GM21723 (cell line): ENCODE measurements at regions not wholly inside any gene's neighbourhood (a gene's known extent, or its start where the extent isn't known, plus 50 kb on each side); places are given as distances from the start of the nearest gene placed in this dataset.
"Not testable (repeated sequence)": the region's sequence is repeated elsewhere in the genome, so short reads cannot be mapped to it uniquely, and the experiment has no call there.

Source experiments
- ATAC-seq: cut with Tn5 transposase; IDR thresholded peaks from one replicate; pipeline ENCODE4 v1.9.1; 2021; ENCODE audit warnings: mild to moderate bottlenecking, moderate library complexity; ENCODE audit not compliant: unreplicated experiment

DNA sequence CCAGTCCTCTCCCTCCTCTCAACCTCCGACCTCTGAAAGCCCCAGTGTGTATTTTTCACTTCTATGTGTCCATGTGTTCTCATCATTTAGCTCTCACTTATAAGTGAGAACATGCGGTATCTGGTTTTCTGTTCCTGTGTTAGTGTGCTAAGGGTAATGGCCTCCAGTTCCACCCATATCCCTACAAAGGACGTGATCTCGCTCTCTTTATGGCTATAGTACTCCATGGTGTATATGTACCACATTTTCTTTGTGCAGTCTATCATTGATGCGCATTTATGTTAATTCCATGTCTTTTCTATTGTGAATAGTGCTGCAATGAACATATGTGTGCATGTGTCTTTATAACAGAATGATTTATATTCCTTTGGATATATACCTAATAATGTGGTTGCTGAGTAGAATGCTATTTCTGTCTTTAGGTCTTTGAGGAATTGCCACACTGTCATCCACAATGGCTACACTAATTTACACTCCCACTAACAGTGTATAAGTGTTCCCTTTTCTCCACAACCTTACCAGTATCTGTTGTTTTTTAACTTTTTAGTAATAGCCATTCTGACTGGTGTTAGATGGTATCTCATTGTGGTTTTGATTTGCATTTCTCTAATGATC lies 749.3 kb upstream of the ARRDC3 start:
- not testable (repeated sequence) for ATAC-seq

DNA sequence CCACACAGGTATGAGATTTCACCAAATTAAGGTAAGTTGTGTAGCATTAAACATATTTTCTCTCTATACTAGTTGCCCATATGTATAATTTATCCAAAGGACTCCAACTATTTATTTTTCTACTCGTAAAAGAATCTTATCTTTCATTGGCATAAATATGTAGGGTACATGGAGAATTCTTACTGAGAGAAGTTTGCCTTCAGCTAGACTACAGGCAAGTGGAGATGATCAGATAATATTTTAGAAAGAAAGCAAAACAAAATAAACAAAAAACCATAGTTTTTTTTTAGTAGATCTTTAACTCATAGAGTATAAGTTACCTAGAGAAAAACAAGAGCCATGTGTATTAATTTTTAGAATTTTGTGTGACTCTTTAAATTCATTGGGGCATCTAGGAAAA lies 743.1 kb upstream of the ARRDC3 start:
- no peak for ATAC-seq

DNA sequence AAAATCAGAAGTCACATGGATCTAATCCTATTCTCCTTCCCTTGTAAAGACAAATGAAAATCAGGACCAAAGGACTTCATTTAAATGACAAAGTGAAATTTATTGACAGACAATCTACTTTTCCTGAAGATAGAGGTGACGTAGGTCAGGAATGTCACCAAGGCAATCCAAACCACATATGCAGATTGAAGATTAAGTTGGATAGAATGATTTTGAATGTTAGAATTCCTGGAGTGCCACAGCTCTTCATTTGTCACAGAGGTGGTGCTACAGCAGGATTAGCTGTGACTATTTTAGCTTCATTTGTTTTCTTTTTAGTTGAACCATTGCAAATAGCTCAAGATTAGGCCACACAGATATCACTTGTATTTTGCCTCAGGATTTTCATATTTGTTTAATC lies 736.0 kb upstream of the ARRDC3 start:
- no peak for ATAC-seq

DNA sequence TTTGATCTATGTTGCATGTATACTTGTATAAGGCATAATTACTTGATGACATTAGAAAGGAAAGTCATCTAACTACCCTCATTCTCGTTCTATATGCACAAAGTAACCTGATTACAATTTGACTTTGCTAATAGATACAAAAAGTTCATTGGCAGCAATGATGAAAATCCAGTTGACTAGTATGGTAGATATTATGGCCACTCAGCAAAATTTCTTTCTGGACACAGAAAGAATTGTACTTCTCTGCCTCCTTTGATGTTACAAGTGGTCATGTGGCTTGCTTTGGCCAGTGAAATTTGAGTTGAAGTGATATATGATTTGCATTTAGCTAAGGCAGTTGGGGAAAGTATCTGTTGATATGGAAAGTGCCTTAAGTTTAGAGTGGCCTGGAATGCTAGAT lies 723.7 kb upstream of the ARRDC3 start:
- ATAC-seq: no peak

DNA sequence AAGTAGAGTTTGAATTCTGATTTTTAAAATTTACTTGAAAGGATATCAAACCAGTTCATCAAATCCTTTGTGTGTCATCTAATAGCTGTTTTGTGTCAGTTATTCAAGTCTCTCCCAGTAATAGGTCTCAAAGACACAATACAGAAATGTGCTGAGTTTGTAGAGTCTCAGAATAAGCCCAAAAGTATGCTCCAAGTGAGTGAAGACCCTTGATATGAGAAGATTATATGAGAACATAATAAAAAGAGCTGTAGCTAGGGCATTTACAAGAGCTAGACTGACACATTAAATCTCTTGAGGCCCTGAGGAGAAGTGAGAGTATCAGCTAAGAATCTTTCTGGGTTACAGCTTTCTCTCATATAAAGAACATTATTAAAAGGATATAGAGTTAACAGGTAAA lies 721.0 kb upstream of the ARRDC3 start:
- ATAC-seq: no peak

DNA sequence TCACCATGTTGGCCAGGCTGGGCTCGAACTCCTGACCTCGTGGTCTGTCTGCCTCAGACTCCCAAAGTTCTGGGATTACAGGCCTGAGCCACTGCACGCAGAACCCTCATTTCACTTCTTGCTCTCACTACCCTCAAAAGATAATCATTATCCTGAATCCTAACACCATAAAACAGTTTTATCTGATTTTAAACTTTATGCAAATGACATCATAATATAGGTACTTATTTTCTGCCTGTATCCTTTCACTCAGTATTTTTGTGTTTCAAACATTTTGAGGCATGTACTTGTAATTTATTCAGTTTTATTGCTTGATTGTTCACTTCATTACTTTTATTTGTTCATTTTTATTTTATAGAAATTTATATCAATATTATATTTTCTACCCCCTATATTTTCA lies 719.2 kb upstream of the ARRDC3 start:
- ATAC-seq: no peak

DNA sequence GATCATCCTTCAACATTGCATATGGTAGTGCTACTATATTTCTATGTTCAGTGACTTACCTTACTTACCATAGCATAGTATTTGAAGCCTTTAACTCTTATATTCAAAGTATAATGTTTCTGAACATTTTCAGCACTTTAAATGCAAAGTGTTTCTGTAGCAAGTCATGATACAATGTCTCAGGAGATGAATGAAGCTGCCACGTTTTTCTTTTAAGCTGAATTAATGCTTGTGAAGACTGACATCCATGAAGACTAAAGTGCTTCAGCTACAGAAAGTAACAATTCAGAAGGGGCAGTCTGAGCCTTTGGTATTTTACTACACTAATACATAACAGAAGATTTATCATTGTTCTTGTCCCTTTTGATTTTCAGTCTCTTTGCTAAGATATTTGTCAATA lies 709.1 kb upstream of the ARRDC3 start:
- no peak for ATAC-seq

DNA sequence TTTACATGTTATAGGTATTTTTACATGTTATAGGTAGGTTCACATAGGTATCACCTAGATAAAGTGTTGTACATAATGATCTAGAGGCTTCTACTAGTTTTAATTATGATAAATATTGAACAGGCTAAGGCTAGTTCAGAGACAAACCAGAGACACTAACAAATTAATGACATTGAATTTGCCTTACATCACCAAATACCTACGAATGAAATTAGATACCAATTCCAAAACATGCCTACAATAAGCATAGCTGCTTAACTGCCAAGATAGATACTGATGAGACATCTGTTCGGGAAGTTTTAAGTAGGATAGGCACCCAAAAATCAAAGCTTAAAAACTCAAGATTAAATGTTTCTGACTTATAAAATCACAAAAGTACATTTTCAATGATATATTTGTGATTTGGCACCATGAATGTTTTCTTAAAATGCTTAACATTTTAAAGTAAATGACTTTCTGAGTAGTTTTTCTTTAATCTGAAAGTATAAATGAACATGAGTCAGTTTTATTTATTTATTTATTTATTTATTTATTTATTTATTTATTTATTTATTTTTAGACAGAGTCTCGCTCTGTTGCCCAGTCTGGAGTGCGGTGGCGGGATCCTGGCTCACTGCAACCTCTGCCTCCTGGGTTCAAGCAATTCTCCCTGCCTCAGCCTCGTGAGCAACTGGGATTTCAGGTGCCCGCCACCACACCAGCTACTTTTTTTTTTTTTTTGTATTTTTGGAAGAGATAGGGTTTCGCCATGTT lies 703.1 kb upstream of the ARRDC3 start:
- no peak for ATAC-seq

DNA sequence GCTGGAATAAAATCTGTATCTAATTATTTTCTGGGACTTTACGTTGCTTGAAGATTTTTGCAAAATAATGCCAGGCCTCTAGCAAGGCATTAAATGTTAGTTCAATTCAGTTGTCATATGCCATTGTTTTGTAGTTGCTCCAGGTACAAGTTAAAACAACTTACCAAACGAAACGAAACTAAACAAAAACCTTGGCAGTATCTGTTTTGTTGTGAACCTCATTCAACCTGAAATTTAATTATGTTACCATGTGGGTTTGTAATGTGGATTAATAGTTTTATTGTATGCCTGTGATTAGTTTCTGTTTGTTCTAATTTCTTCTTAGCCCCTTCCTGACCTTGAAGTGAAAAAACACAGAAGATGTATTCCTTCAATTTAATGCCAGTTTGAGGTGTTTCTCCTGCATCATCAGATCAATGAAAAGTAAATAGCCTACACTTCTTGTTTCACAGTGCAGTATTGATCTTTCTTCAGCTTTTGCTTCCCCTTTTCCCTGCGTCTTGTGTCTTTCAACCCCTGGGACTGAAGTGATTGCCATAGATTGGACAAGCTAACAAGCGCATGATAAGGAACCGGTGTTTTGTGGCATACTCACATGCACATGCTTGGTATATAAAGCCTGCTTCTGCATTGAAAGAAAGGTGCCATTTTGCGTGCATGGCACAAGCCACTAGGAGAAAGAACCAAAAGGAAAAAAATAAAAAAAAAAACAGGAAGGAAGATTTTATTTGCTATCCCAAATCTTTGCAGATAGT lies 699.0 kb upstream of the ARRDC3 start:
- no peak for ATAC-seq

DNA sequence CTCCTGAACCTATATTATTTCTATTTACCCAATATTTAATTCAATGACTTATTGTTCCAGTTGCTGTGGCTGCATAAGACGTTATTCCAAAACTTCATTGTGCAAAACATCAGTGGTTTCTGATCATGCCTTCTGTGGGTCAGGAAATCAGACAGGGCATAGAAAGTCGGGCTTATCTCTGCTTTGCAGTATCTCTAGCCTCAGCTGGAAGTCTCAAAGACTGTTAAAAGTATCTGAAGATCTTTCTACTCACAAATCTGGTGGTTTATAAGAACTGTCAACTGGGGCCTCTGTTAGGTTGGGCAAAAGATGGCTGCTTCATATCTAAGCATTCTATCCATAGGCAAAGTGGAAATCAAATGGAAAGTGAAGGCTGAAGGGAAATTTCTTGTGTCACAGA lies 687.7 kb upstream of the ARRDC3 start:
- no peak for ATAC-seq

DNA sequence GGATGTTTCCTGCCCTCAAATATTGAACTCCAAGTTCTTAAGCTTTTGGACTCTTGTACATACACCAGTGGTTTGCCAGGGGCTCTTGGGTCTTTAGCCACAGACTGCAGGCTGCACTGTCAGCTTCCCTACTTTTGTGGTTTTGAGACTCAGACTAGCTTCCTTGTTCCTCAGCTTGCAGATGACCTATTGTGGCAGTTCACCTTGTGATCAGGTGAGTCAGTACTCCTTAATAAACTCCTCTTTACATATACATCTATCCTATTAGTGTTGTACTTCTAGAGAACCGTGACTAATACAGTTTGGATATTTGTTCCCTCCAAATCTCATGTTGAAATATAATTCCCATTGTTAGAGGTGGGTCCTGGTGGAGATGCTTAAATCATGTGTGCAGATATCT lies 681.9 kb upstream of the ARRDC3 start:
- ATAC-seq: no peak

DNA sequence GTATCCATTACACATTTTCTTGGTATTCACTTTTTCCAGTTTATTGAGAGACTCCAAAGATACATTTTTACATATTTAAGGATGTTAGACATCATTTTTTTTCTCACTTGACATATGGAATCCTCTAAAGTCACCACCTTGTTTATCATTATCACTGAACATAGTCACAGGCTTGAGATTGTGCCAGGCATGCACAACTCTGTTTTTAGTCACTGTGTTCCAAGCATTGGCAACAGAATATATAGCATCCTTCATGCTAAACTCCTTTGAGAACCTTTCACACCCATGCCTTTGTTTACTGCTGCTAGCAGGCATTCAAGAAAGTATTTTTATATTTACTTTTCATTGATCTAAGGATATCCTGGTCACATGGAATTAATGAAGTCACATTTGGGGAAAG lies 668.6 kb upstream of the ARRDC3 start:
- ATAC-seq: no peak

DNA sequence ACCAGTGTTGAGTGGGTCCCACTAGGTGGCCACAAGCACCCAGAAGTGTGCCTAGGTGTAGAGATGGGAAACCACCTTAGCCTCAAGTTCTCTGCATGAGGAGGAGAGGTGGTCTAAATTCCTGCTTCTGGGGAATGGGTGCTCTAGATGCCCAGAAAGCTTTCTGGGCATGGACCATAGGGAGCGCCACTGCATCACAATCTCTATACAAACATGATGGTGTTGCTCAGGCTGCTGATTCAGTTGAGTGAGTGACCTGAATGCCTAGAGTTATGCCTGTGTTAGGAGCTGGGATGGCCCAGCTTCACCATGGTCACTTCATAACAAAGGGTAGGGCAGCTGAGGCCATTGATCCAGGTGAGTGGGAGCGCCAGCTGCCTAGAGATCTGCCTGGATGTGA lies 667.9 kb upstream of the ARRDC3 start:
- ATAC-seq: no peak

DNA sequence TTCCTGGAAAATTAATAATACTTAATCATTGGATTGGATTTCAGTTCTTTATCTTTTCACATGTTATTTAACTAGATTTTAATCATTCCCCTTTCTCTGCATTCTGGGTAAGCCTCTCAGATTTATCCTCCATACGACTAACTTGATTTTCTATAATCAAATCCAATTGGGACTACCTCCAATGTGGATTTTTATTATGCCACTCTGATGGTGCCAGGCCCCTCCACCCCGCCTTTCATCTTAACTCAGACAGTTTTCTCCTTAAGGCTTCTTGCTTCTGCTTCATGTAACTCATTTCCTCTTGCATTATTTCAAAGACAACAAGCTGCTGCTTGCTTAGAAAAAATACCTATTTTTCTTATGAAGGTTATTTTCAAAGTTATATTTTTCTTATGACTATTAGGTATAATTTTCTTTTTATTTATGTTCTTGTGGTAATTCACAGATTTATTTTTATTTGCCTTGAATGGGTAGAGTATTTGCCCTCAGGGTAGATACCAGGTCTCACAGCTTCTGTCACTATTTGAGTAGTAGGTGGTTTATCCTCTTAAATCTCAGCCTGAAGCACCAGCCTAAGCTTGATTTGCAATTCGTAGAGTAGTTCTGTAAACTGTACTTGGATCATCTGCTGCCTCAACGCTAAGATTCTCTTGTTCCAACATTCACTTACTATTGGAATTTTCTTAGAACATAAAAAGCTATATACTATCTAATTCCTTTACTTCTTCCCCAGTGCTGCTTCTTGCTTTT lies 659.0 kb upstream of the ARRDC3 start:
- ATAC-seq: no peak

DNA sequence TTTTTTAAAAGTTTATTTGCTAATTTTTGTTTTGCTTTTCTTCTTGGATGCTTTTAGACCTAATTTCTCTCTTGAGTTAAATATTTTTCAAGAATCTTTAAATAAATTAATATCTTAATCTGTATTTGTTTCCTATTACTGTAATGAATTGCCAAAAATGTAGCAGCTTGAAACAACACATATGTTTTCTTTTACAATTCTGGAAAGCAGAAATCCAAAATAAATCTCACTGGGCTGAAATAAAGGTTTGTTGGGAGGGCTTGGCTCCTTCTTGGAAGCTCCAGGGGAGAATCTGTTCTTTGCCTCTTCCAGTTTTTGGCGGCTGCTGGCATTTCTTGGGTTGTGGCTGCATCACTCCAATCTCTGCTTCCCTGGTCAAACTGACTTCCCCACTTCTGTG lies 658.1 kb upstream of the ARRDC3 start:
- no peak for ATAC-seq

DNA sequence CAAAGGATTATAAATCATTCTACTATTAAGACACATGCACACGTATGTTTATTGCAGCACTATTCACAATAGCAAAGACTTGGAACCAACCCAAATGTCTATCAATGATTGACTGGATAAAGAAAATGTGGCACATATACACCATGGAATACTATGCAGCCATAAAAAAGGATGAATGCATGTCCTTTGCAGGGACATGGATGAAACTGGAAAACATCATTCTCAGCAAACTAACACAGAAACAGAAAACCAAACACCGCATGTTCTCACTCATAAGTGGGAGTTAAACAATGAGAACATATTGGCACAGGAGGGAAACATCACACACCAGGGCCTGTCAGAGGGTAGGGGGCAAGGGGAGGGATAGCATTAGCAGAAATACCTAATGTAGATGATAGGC lies 646.7 kb upstream of the ARRDC3 start:
- not testable (repeated sequence) for ATAC-seq

DNA sequence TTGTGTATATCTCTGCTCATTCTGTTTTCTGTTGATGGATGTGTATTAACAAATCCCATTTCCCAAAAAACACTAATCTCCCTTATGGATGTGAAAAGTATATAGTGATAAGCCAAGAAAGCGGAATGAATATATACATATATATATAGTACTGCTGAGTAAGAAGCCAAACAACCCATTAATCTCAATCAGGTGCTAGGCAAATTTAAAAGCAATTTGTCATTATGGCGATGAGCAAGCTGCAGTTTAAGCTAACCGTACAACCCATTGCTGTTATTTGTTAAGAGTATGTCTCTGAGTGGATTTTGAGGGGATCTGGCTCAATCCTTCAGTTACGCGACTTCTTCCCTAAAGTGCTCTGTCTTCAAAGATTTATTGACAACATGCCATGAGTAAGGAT lies 640.4 kb upstream of the ARRDC3 start:
- no peak for ATAC-seq

DNA sequence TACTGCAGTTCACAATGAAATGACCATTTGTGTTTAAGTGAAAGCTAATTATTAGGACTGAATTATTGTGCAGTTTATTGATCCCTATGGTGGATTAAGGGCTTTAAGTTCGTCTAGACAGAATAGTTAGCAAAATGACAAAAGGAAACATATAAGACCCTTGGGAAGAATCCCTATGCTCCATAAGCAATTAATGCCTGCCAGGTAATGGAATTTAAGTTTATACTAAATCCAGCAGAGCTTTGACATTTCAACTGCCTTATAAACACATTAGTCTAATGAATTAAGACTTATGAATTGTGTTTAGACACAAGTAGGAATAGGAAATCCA lies 640.0 kb upstream of the ARRDC3 start:
- no peak for ATAC-seq

DNA sequence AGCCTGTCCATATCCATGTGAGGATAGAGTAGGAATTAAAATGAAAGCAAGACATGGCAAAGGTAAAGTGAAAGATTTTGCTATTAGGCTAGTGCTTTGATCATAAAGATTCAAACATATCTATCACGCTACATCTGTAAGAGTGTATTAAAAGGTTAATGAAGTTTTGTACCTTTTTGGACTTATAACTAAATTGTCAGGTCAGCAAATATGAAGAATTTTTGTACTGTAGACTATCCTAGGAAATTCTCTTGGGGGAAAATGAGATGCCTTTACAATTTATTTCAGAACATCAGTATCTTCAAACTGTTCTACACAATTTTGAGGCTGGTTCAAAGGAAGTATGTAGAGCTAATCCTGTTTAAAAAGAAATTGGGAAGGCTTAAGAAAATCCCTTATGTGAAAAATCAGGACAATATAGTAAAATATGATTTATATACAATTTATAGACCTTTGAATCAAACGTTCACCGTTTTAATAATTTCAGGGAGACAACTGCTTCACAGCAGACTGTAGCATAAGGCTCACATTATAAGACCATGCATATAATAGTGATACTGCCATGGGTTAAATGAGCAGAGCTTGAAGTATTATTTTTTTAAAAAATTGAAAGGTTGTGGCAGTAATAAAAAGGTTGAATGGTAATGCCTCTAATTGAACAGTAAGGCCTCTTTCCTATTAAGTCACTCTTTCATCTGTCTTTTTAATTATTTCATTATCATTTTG lies 639.5 kb upstream of the ARRDC3 start:
- ATAC-seq: no peak

DNA sequence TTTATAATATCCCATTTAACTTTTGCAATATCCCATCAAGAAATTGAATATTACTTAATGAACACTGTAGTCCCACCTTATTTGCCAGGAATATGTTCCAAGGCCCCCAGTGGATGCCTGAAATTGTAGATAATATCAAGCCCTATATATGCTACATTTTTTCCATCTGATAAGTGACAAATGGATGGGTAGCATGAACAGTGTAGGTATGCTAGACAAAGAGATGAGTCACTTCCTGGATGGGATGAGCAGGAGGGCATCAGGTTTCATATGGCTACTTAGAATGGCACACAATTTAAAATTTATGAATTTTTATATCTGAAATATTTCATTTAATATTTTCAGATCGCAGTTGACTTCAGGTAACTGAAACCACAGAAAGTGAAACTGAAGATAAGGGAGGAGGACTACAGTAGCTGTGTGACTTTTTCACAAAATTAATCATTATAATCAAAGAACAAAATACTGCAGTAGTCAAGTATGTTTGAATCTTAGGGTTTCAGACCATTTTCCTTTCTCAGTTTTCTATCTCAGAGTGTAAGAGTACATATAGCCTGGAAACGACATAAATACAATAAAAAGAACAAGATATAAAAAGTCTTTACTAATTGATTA lies 636.4 kb upstream of the ARRDC3 start:
- ATAC-seq: no peak

DNA sequence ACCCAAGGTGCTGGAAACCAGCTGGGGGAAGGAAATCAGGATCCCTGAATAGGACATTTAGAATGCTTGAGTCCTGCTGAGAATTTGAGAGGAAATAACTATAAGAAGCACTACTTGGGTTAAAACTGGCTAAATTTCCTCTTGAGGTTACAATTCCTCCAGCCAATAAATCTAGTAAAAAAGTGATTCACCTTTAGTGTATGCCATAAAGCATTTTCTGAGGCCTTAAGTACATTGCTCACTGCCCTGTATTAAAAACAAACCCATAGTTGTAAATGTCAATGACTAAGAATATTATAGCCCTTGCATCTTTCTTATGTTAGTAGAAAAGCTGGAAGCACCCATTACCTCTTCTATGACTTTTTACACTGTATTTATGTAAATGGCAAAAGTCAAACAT lies 634.7 kb upstream of the ARRDC3 start:
- no peak for ATAC-seq
